GM12872 (cell line): ENCODE measurements at regions not wholly inside any gene's neighbourhood (a gene's known extent, or its start where the extent isn't known, plus 50 kb on each side); places are given as distances from the start of the nearest gene placed in this dataset.

Experiments used
- CTCF ChIP-seq: IDR thresholded peaks from 3 replicates; pipeline ENCODE4 v1.5.1; 2011; ENCODE audit warnings: low read depth, mild to moderate bottlenecking, low read length, moderate library complexity; ENCODE audit not compliant: insufficient read depth

GRCh38 chr1:5727191-5727590 is 265.0 kb downstream of the NPHP4 start:
- no peak for TF ChIP-seq CTCF

DNA sequence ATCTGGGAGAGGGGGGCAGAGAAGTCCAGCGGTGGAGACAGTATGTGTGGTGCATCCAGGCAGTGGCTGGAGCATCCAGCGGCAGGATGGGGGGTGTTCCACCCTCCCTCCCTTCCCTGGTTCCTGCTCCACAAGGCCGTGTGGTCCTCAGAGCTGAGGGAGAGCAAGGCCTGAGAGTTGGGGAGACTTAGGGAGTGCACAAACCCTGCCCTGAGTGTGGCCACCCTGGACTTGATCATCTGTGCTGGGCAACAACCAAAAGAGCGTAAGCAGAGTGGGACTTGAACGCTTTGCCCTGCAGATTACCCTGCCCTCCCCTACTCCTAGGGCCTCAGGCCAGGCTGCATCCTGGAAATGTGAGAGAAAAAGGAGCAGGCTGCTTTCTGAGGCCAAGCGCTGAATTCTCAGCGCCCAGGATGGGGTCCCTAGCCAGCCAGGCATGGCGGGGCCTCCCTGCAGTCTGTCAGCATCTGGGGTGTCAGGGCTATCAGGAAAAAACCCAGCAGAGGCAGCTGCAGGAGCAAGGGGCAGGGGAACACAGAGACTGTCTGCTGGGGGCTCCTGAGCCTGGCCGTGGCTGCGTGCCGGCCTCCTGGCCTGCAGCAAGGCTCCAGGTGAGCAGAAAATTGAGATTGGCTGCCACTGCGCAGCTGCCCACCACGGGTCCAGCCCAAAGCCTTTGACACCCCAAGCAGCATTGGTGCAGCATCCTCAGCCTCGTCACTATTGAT is 266.2 kb downstream of the NPHP4 start:
- TF ChIP-seq CTCF = no peak

DNA sequence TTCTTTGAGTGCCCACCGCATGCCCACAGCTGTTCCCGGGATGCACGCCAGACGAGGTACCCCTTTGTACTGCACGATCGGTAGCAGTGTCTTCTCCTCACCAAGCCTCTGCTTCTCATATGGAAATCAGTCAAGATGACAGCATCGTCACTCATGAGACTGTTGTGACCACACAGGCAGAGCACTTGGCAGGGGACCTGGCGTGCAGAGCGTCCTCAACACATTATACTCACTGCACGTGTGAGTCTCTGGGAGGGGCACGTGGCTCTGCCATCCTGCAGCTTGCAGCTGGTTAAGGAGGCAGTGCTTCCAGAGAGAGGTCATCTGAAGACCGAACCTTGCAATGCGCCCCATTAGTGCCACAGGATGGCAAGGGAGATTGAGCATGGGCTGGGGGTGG is 266.8 kb downstream of the NPHP4 start:
- no peak for TF ChIP-seq CTCF

GRCh38 chr1:5724847-5725246 is 267.4 kb downstream of the NPHP4 start:
- TF ChIP-seq CTCF = no peak

- no peak for TF ChIP-seq CTCF
These were observed 269.5 kb downstream of the NPHP4 start for GRCh38 chr1:5722635-5723164.

GRCh38 chr1:5721634-5722215 is 270.5 kb downstream of the NPHP4 start:
- no peak for TF ChIP-seq CTCF

DNA sequence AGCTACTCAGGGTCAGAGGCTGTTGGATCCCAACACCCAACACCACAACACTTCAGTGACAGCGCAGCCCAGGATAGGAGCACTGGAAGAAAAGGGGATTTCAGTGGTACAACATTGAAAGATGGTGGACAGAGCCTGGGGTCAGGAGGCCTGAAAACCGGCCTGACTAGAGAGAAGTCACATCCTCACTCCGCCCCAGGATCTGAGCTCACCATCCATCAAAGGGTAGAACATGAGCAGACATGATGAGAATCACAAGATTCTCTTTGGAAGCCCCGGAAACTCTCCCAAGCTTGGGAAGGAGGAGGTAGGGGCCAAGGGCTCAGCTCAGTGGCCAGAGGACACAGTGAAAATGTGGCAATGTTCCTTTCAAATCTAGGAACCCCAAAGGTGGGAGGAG is 271.3 kb downstream of the NPHP4 start:
- no peak for TF ChIP-seq CTCF
